Pancreas (tissue), 10 donors: ENCODE measurements at regions not wholly inside any gene's neighbourhood (a gene's known extent, or its start where the extent isn't known, plus 50 kb on each side); places are given as distances from the start of the nearest gene placed in this dataset.

Experiments
- ATAC-seq, 4 donors: fragments of 200-7000 bp; cut with Tn5 transposase; one replicate each; pipeline versions ENCODE4 v1.8.0 to v1.9.1; 2020; ENCODE audit warnings: mild to moderate bottlenecking in 4 of 4, moderate library complexity in 4 of 4
- DNase-seq, 6 donors: peaks; one replicate each; pipeline ENCODE4 v3.0.0-alpha.2; 2020
- FAIRE-seq: peaks from 2 replicates; lab custom pipeline; 2012; peaks lifted over from hg19 to GRCh38; lab: Jason Lieb, UNC
- H3K27ac ChIP-seq, 4 donors: fragments of 200-600 bp; sonication (generic); 1 replicate in 3 of 4; 2 replicates in 1 of 4; pipeline versions ENCODE4 v1.5.0 to v1.8.0; 2020
- H3K27me3 ChIP-seq, 4 donors: fragments of 200-600 bp; one replicate each; pipeline ENCODE4 v1.8.0; 2021
- H3K36me3 ChIP-seq, 3 donors: fragments of 200-600 bp; sonication (generic) in 1 of 3; one replicate each; pipeline versions ENCODE4 v1.5.0 to v1.8.0; 2020 to 2021
- H3K4me1 ChIP-seq, 3 donors: fragments of 200-600 bp; one replicate each; pipeline ENCODE4 v1.8.0; 2021
- H3K4me3 ChIP-seq, 4 donors: fragments of 200-600 bp; sonication (generic) in 2 of 4; one replicate each; pipeline versions ENCODE4 v1.5.0 to v1.8.0; 2020 to 2021
- H3K9me3 ChIP-seq, 4 donors: fragments of 200-600 bp; one replicate each; pipeline ENCODE4 v1.8.0; 2021
- WGBS, 2 donors: extraction: QIAGEN DNeasy Blood & Tissue Kit; methylation state at CpG; one replicate each; pipeline ENCODE4 v1.1.7; 2013; 5-methylcytosine and 5-hydroxymethylcytosine counted together
- intact Hi-C, 3 donors: fragments of 100-400 bp; cut with DNase I; formaldehyde crosslinking; loops; one replicate each; pipeline versions ENCODE4 v1.11.1 to v1.14.2; 2022
- TF ChIP-seq, protein P1 (sequence below), 4 donors: fragments of 200-600 bp; sonication (generic) in 3 of 4; IDR thresholded peaks; one replicate each; pipeline versions ENCODE4 v1.5.0 to v1.8.0; 2021; ENCODE audit warnings: antibody characterized with exemption in 4 of 4
- donor health status: healthy with polysubstance abuse.
- donor health status: DM: no; HTN: no; CAD: no; lungs with moderate emphysema.
- donor health status: DM: no; HTN: no; CAD: no.
- donor health status: control.
- donor health status: control.
- donor health status: Bipolar disorder and iron deficiency.
- donor health status: DM: yes; HTN: yes; CAD: no.
- donor health status: DM: no; HTN: no; CAD: no.
- donor health status: DM: no; HTN: no; CAD: no.
- donor health status: DM: yes; HTN: yes; CAD: no.

DNA sequence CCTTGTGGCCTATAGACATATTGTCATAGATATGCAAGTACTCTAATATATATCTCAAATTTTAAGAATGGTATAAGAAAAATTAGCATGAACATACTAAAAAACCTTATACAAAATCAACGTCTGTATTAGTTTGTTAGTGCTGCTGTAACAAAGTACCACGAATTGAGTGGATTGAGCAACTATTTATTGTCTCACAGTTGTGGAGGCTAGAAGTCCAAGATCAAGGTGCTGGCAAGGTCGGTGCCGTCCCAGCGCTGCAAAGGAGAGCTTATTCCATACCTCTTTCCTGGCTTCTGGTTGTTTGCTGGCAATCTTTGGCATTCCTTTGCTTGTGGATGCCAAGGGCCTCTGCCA, 317.6 kb upstream of the FERMT1 start:
- WGBS, 2 donors: 64% methylated on average over 5 of the region's 5 CpGs
- H3K27me3 ChIP-seq: no peaks in the 10 kb centered on the region
- H3K27ac ChIP-seq: no peak overlapping the region
- no peak overlapping the region for H3K4me3 ChIP-seq
- TF ChIP-seq, protein P1, sequence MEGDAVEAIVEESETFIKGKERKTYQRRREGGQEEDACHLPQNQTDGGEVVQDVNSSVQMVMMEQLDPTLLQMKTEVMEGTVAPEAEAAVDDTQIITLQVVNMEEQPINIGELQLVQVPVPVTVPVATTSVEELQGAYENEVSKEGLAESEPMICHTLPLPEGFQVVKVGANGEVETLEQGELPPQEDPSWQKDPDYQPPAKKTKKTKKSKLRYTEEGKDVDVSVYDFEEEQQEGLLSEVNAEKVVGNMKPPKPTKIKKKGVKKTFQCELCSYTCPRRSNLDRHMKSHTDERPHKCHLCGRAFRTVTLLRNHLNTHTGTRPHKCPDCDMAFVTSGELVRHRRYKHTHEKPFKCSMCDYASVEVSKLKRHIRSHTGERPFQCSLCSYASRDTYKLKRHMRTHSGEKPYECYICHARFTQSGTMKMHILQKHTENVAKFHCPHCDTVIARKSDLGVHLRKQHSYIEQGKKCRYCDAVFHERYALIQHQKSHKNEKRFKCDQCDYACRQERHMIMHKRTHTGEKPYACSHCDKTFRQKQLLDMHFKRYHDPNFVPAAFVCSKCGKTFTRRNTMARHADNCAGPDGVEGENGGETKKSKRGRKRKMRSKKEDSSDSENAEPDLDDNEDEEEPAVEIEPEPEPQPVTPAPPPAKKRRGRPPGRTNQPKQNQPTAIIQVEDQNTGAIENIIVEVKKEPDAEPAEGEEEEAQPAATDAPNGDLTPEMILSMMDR (IDR thresholded peaks at IDR 0.05): no peak
- intact Hi-C loops: no loop called here
- H3K36me3 ChIP-seq: no peaks in the 10 kb centered on the region
- DNase-seq (no peak), FAIRE-seq (no peak), ATAC-seq (no peak)
- H3K9me3 ChIP-seq: no peaks in the 10 kb centered on the region
- no peaks in the 10 kb centered on the region for H3K4me1 ChIP-seq

DNA sequence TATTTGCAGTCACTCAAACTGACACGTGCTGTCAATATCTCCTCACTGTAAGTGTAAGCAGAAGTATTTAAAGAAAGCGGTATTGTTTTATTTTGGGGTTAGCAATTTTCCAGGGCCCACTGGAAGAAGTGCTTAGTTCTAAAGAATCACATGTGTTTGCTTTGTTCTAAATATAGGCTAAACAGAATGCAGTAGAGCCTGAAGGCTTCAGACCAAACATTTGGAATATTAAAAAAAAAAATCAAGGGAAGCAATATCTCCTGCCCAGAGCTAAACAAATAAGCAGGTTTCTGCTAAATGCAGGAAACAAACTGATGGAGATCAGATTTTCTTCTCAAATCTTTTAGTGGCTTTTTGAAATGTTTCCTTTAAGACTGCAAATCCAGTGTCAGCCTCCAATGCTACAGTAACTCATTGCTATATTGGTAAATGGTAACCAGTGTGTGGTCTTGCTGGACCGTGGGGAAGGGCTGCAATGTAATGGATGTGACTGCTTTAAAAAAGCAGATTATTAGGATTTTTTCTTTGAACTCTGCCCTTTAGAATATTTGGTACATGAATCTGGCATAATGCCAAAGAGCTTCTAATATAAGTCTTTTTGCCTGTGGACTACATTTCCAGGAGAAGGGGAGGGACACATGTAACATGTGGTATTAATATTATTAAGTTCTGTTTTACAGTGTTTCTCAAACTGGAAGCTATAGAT, 317.1 kb upstream of the FERMT1 start:
- Histone ChIP-seq H3K36me3 (no peaks in the 10 kb centered on the region), H3K9me3 (no peaks in the 10 kb centered on the region), H3K27ac (no peak overlapping the region), H3K27me3 (no peaks in the 10 kb centered on the region), H3K4me1 (no peaks in the 10 kb centered on the region), H3K4me3 (no peak overlapping the region)
- no peak for DNase-seq
- WGBS, 2 donors: 59 to 63% methylated on average over 3 of the region's 3 CpGs
- intact Hi-C loops: no loop called here
- FAIRE-seq: no peak
- TF ChIP-seq, protein P1 (IDR thresholded peaks at IDR 0.05): no peak
- ATAC-seq: no peak

DNA sequence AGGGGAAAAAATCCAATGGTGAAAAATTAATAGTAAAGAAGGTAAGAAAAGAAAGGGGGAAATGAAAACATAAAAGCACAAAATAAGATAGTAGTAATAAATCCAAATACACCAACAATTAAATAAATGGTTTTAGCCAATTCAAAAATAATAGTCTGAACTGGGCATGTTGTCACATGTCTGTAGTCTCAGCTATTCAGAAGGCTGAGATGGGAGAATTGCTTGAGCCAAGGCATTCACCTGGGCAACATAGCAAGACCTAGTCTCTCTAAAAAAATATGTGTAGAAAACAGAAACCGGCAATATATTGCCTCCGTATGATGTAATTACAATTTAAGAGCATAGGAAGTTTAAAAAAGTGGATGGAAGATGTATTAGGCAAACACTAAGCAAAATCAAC, 311.3 kb upstream of the FERMT1 start:
- Histone ChIP-seq H3K27me3 (peaks cover 0 to 5% (median 0%) of the 10 kb centered on the region in 4 donors), H3K4me1 (no peaks in the 10 kb centered on the region), H3K27ac (no peak overlapping the region), H3K4me3 (no peak overlapping the region), H3K36me3 (no peaks in the 10 kb centered on the region), H3K9me3 (no peaks in the 10 kb centered on the region)
- WGBS, 2 donors: 56 to 84% methylated on average over 2 of the region's 2 CpGs
- FAIRE-seq (no peak), ATAC-seq (no peak), DNase-seq (no peak)
- intact Hi-C loops: no loop called here
- TF ChIP-seq, protein P1 (IDR thresholded peaks at IDR 0.05): no peak

- TF ChIP-seq, protein P1 (IDR thresholded peaks at IDR 0.05): no peak
- intact Hi-C loops: no loop called here
- Histone ChIP-seq H3K9me3 (no peaks in the 10 kb centered on the region), H3K36me3 (no peaks in the 10 kb centered on the region), H3K4me3 (no peak overlapping the region), H3K4me1 (no peaks in the 10 kb centered on the region), H3K27me3 (peaks cover 0 to 5% (median 0%) of the 10 kb centered on the region in 4 donors), H3K27ac (no peak overlapping the region)
- DNase-seq: no peak
- FAIRE-seq: no peak
- no peak for ATAC-seq
These were observed 307.6 kb upstream of the FERMT1 start for GRCh38 chr20:6430381-6430780.

DNA sequence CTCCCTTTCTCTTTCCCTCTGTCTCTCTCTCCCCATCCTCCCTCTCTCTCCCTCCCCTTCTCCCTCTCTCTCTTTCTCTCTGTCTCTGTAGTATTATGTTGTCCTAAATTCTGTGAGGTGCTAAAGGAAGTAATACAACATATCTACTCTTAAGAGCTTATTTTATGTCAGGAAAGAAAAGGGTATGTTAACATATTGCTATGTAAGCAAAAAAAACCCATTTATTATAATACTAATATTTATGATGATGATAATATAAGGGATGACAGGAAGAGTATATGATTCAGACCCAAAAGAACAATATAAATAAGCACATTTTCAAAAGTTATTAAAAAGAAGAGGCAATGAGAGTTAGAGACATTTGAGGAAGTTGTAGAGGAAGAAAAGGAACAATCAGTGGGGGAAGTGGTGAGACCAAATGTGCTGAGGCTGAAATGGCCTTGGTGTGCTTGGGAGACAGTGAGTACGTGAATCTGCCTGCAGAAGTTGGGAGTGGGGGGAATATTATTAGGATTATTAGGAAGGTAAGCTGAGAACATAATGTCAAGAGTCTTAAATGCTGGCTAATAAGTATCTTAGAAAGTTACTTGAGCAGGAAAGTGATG, 303.6 kb upstream of the FERMT1 start:
- no peaks in the 10 kb centered on the region for H3K27me3 ChIP-seq
- no peaks in the 10 kb centered on the region for H3K4me1 ChIP-seq
- ATAC-seq (no peak), FAIRE-seq (no peak), DNase-seq (no peak)
- H3K4me3 ChIP-seq: no peak overlapping the region
- 26 to 42% methylated on average over 1 of the region's 1 CpG for WGBS, 2 donors
- H3K36me3 ChIP-seq: no peaks in the 10 kb centered on the region
- TF ChIP-seq, protein P1 (IDR thresholded peaks at IDR 0.05): no peak
- intact Hi-C loops: no loop called here
- no peak overlapping the region for H3K27ac ChIP-seq
- H3K9me3 ChIP-seq: no peaks in the 10 kb centered on the region
